Activated T-cell treated with anti-CD3 and anti-CD28 coated beads, Interleukin-2, amount 50 U/mL, for 1 hour (primary cell): ENCODE measurements at regions not wholly inside any gene's neighbourhood (a gene's known extent, or its start where the extent isn't known, plus 50 kb on each side); places are given as distances from the start of the nearest gene placed in this dataset.

Source experiments
- DNase-seq: peaks from one replicate; pipeline ENCODE4 v3.0.0-alpha.2; 2020

DNA sequence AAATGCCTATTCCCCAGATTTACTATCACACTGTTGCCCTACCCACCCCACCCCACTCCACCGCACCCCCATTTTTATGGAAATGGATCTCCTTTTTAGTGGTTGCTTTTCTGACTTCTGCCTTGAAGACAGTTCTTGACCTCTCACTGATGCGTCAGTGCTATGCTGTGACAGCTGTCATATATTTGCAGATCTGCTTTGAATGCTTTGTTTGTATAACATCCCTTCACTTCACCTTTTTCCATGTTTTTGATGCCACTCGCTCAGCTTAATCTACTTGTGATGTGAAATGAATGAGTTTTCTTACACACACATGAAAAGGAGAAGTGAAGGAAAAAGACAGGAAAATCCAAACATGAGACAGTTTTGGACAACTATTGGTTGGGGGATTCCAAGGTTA, 731.0 kb downstream of the SLITRK6 start:
- DNase-seq = no peak

DNA sequence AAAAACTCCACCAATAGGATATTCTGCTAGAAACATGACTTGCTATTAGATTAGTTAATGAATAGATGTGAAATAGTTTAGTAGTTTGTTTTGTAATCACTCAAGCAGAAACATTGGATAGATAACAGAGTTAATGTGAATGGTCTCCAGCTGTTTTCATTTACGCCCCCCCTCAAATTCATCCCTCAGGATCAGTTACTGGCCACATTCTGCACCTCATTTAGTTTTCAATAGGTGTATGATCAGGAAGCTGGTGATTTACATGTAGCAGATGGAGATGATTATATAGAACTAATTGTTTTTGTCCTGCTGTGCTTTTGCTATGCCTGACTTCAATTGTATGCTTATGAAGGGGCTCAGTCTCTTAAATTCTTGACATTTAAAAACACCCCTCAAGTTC, 759.0 kb downstream of the SLITRK6 start:
- DNase-seq = no peak

DNA sequence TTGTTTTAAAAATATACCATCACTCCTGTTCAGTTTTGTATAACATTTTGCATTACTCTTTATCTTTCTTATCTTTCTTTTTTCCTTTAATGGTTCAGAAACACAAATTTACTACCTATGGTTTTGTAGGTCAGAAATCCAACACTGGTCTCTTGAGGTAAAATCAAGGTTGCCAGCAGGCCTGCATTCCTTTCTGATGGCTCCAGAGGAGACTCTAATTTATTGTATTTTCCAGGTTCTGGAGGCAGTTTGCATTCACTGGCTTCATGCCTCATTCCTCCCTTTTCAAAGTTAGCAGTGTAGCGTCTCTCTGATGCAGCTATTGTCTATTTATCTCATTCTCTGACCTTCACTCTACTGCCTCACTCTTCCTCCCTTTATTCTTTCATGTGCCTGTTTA, 767.4 kb downstream of the SLITRK6 start:
- DNase-seq = no peak

DNA sequence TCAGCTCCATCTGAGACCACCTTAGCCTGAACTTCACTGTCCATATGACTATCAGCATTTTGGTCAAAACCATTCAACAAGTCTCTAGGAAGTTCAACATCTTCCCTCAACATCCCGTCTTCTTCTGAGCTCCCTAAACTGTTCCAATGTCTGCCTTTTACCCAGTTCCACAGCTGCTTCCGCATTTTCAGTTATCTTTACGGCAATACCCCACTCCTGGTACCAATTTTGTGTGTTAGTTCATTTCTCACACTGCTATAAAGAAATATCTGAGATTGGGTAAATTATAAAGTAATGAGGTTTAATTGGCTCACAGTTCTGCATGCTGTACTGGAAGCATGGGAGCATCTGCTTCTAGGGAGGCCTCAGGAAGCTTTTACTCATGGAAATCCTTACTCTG, 771.2 kb downstream of the SLITRK6 start:
- no peak for DNase-seq

DNA sequence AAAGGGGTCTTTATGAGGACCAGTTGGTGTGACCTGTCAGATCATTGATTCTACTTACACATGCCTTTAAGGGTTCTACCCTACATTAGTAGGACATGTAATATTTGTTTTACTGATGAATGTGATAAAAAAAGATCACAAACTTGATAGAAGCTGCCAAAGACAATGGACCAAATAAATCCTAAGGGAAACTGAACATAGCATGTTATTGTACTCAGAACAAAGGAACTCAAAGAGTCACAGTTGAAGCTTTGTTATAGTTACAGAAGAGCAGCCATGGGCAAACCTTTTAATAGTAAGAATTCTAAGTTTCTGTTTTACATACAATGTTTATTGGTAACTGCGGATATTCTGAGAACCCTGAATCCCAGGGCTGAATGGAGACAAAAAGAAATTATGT, 780.1 kb downstream of the SLITRK6 start:
- DNase-seq = no peak

DNA sequence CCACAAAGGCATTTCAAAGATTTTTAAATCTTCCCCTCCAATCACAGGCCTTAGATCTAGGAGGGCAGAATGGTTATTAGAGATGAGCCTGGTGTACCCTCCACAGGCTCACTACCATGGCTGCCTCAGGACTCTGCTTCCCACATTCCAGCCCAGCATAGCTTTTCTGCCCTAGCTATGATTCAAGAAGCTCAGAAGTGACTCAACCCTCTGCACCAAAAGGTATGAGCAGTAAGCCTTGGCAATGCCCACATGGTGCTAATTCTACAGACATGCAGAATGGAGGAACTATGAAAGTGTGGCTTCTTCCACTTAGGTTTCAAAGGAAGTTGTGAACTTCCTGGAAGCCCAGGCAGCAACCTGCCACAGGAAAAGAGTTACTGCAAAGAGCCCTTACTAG, 786.2 kb downstream of the SLITRK6 start:
- DNase-seq = no peak

DNA sequence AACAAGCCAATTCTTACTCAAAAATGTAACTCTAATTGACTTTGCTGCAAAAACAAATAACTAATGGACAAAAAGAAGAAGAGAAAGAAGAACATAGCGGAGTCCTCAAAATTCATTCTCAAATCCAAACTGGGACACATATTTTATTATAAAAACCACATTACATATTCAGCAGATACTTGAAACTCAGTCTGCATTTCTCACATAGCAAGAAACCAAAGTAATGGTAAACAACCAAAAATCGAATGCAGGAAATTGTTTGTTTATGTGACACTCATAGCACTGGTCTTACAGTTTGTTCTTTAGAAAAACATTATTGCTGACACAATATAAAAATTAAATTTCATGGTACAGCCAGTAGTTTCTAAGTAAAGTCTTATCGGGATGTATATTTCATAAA, 789.8 kb downstream of the SLITRK6 start:
- no peak for DNase-seq

DNA sequence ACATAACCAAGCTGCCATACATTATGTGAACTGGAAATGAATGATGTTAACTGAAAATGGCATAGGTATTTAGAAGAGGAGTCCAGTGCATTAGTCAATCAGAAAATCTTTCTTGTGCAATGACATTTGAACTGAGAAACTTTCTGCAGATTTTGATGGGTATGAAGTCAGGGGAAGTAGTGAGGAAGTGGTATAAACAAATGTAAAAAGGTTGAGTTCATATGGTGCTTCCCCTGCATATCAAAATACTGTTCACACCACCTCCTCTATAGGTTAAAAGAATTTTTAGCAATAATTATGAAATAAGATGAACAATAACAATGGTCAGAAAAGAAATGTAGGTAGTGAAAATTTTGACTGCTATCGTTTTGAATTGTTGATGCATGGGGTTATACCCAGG, 800.0 kb downstream of the SLITRK6 start:
- no peak for DNase-seq

DNA sequence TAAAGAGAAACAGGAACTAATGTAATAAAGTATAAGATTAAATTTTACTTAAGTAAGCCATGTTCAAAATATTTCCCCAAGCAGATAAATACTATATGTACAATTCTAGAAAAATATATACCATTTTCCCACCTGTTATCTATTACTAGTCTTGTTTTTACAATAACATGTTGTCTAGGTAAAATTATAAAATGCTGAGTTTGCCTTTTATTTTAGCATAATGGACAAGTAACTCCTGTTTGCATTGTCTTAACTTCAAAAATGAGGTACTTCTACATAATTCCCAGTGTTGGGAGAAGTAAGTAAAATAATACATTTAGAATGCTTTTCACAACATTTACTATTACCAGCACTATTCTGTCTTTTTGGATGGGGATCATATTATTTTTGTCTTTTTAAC, 800.5 kb downstream of the SLITRK6 start:
- no peak for DNase-seq

DNA sequence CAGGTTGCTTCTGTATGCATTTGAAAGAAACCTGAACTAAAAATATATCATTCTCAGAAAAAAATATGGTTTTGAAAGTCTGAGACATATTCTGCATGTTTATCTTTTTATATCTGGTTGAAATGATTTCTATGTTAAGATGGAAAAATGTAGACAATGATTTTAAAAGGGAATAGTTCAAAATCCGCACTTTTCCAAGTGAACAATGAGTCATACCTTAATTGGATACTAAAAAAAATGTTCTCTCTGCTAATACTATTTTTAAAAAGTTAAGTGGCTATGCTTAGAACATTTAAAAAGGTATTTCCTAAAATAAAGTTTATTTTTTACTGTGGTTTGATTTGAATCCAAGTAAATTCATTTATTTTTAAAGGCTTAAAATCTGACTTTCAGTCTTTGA, 801.4 kb downstream of the SLITRK6 start:
- no peak for DNase-seq

DNA sequence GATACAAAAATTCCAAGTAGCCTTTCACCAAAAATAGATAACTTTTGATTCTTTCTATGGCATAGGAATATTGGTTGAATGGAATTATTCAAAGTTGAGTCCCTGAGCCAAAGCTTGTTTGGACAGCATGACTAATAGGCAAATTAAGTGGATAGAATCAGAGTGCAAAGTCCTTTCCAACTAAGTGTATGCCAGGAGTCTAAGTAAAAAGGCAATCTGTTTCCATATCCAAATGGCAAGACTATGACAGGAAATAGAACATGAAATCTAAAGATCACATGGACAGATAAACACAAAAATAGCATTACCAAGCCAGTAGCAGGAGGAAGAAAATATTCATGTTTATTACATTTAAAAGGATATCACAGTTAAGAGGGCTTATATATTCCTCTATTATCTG, 804.6 kb downstream of the SLITRK6 start:
- DNase-seq = no peak

DNA sequence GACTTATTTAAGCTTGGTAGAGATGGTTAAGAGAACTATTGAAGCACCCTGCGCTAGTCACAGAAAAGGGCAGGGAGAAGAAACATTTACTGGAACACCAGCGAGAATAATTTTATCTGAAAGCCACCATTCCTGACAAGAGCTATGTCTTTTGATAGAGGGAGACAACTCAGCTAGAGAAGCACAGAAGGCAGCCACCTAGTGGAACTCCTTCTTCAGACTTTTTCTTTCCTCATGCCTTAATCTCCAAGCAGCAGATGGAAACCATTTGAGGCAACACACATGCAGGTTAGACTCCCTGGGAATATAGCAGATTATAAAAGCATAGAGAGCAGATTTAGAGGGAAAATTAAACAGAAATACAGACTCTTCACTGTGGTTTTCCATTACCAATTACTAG, 813.4 kb downstream of the SLITRK6 start:
- DNase-seq = no peak

DNA sequence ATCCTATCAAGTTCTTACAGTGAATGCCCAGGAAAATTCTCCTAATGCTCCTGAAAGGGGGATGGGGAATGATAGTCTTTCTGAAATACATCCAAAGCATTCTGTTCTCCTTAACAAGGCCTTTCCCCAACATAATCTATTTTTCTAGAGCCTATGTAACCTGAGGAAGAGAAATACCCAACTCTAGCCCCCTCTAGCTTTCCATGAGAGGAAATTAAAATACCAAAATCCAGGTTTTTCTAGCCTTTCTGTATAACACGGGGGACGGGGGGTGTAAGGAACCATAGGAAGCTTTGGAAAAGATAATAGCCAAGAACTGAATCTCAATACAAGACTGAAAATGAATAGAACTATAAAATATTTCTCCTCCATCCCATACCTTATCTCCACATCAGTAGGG, 815.9 kb downstream of the SLITRK6 start:
- no peak for DNase-seq

DNA sequence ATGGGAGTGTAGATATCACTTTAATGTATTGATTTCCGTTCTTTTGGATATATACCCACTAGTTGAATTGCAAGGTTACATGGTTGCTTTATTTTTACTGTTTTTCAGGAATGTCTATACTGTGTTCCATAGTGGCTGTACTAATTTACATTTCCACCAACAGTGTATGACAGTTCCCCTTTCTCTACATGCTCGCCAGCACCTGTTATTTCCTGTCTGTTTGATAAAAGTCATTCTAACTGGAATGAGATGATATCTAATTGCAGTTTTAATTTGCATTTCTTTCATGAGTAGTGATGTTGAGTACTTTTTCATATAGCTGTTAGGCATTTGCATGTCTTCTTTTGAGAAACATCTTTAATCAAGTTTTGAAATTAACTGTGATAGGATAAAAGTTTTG, 818.6 kb downstream of the SLITRK6 start:
- no peak for DNase-seq

DNA sequence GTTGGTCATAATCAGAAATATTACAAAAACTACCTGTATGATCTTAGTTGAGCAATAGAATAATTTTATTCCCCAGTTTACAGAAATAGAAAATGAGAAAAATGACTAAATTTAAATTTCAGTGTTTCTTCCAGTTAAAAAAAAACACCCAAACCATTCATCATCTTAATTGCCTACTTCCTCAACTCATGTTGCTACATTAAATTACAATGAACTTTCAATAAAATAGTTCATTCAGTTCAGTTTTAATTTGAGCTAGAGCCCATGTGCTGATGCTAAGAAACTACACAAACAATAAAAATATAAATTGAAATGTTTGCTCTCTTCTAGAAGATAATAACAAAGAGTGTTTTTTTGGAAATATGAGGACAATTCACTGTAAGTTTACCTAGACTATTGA, 820.4 kb downstream of the SLITRK6 start:
- DNase-seq = no peak

DNA sequence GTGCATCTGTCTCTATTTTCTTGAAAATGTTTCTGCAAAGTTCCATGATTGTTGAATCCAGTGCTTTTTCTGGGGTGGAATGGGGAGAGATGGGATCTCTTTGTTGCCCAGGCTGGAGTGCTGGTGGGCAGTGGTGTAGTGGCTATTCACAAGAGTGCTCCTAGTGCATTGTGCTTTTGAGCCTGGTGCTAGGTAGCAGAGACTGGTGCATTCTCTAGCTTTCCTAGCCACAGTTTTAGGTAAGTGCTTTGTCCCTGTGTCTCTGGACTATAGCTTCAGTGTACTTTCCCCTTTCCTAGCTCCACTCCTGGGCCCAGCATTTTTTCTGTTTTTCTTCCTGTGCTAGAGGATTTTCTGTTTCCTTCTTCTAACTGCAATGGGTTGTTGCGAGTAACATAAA, 825.6 kb downstream of the SLITRK6 start:
- DNase-seq = no peak

DNA sequence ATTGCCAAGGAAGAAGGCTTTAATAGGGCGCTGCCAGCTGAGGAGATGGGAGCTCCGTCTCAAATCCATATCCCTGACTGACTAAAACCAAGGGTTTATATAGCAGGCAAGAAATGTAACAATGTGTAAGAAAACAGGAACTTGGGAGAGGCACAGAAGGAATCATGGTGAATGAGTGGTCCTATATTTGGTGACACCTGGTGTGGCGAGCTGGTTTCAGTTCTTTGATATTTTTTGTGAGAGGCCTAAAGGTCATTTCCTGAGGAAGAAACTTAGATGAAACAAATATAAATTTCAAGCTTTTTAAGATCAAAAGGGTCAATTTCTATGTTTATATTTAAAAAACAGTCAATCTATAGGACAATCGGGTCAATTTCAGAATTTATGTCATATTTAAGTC, 826.3 kb downstream of the SLITRK6 start:
- DNase-seq = no peak

DNA sequence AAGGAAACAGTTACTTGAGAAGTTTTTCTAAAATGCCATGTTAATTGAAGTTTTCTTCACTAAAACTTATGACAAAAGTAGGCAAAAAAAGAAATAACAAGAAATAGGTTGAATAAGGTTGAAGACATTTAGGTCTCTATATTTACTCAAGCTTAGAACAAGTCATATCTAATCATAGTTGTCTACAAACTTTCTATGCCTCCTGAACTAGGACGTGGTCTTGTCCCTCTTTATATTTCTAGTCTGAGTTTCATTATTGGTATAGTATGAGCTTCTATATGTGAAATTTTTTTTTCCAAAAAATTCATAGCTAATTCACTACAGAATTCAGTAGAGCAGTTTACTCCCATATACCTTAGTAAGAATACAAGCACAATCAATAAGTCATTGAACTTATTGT, 836.4 kb downstream of the SLITRK6 start:
- DNase-seq = no peak

DNA sequence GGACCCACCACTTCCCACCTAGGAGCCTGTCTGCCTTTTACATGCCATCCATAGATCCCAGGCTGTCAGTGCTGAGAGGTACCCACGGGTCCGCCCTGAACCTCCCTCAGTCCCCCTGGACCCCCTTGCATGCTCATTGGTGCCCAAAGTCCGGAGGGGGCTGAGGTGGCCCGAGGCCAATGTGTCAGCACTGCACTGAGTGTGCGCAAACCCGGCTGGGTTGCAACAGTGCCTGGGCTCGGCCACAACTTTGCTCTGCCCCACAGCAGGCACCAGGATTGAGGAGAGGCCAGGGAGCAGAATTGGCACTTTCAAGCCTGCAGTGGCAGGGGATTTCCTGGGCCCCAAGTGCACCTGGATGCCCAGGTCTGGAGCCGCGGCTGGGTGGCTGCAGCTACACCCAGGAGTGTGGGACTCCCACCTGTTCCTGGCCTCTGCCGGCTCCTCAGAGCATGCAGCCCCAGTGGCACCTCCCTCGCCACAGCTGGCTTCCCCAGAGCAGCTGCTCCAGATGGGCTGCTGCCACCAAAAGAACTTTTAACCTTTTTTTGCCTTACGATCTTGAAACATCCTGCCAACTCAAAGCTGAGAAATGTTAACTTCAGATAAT, 837.0 kb downstream of the SLITRK6 start:
- DNase-seq = no peak

DNA sequence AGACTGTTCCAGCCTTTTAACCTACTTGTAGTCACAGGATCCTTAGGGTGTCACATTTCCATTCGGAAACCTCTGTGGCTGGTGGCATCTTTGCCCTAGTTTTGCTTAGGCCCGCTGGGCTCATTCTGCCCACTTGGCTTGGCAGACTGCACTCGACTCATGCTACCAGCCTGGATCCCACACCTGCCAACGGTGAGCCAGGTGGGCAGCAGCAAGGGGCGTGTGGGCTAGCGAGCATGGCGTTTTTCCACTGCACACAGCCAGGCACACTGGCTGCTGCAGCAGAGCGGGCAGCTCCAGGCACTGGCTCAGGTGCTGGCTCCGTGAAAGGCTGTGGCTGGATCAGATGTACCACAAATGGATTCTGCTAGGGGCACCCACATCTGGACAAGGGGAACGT, 838.2 kb downstream of the SLITRK6 start:
- no peak for DNase-seq

DNA sequence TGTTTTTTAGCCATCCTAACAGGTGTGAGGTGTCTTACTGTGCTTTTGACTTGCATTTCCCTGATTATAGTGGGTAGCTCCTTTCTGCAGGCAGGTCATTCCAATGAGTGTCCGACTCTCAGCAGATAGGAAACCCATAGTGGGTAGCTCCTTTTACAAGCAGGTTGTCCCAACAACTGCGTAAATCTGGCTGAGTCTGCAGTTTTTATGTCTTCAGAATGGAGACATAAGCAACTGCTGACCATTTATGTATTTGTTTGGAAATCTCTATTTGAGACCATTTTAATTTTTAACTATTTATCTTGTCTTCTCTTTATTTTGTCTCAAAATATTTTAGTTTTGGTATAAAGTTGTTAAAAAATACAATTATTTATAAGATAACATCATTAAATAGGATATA, 839.4 kb downstream of the SLITRK6 start:
- DNase-seq = no peak

DNA sequence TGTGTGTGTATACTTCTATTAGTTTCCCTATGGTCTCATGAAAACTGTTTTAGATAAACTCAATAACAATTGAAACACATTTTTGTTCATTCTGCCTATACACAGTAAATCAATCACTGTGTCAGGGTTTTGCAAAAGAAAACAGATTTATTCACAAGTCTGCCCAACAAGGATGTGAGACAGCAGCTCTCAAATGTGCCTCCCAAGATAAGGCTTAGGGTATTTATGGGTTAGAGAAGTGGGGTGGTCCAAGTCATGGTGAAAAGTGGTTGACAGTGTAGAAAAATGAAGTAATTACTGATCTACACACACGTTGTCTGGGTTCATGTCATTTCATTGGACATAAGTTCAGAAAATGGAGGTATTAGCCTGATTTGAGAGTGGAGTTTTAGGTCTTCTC, 844.6 kb downstream of the SLITRK6 start:
- no peak for DNase-seq

DNA sequence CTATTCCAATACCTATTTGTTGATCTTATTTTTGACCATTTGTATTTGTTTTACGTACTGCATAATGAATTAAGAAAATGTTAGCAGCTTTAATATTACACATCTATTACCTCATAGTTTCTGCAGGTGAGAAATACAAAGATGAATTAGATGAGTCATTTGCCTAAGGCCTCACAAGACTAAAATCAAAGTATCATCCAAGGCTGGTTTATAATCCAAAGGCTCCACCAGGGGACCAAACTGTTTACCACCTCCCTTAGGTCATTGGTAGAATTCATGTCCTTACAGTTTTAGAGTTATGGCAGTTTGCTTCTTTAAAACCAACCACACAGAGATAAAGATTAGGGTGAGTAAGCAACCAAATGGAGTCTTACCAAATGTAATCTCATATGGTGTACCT, 848.1 kb downstream of the SLITRK6 start:
- DNase-seq = no peak

DNA sequence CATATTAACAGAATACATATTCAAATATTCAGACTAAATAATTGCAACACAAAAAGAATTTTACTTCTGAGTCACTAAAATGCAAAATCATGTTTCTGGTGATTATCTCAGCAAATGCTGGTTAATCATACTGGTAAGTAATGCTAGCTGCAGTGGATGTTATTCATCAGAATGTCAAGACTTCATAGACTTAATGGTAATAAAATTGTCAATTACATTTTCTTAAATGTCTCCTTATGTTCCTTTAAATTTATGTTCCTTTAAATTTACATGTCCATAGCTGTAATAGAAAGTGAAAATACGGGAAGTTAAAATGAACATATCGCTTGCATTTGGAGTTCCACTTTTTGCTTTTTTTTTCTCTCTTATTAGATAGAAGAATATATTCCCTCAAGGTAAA, 853.0 kb downstream of the SLITRK6 start:
- no peak for DNase-seq

DNA sequence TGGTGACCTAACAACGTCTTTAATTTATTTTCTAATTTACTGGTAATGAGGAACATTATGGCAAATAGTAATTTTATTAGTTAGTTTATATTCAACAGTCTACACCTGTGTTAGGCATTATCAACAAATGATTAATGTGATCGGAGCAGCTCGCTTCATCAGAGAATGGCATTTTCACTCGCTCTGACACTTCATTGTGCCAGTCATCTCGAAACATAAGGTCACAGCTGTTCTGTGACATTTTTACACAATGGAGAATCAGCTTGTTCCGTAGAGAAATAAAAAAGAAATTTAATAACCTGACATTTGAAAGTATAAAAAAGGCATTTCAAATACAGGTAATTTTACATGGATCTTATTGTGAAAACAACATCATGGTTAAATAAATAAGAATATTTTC, 858.4 kb downstream of the SLITRK6 start:
- no peak for DNase-seq

DNA sequence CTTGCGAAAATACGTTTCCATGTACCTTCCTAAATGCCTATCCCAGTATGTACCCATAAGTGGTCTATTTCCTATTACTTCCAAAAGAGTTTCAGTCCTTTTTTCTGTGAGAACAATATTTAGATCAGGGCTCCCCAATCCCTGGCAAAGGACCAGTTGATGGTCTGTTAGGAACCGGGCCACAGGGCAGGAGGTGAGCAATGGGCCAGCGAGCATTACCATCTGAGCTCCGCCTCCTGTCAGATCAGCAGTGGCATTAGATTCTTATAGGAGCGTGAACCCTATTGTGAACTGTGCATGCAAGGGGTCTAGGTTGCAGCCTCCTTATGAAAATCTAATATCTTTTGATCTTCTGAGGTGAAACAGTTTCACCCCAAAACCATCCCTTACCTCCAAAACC, 859.1 kb downstream of the SLITRK6 start:
- DNase-seq = no peak
